GM19455 (cell line): ENCODE measurements at regions not wholly inside any gene's neighbourhood (a gene's known extent, or its start where the extent isn't known, plus 50 kb on each side); places are given as distances from the start of the nearest gene placed in this dataset.

Experiments
- ATAC-seq: cut with Tn5 transposase; IDR thresholded peaks from one replicate; pipeline ENCODE4 v1.9.1; 2021; ENCODE audit not compliant: unreplicated experiment

- no peak for ATAC-seq
Measured at GRCh38 chr7:81533931-81534330, 235.9 kb downstream of the HGF start.

- ATAC-seq = no peak
Measured at GRCh38 chr7:81533426-81533825, 236.4 kb downstream of the HGF start.

GRCh38 chr7:81529785-81530184, 240.1 kb downstream of the HGF start:
- no peak for ATAC-seq

GRCh38 chr7:81527651-81528050, 242.2 kb downstream of the HGF start:
- ATAC-seq = no peak

- ATAC-seq = no peak
Measured at GRCh38 chr7:81526971-81527370, 242.9 kb downstream of the HGF start.

GRCh38 chr7:81525841-81526240, 244.0 kb downstream of the HGF start:
- no peak for ATAC-seq

GRCh38 chr7:81519886-81520285, 250.0 kb downstream of the HGF start:
- no peak for ATAC-seq

GRCh38 chr7:81516898-81517297, 252.9 kb downstream of the HGF start:
- ATAC-seq = no peak

- ATAC-seq = no peak
Measured at GRCh38 chr7:81515009-81515408, 254.8 kb downstream of the HGF start.

GRCh38 chr7:81514546-81514945, 255.3 kb downstream of the HGF start:
- no peak for ATAC-seq

- ATAC-seq = no peak
Measured at GRCh38 chr7:81510122-81510521, 259.7 kb downstream of the HGF start.

- ATAC-seq = no peak
Measured at GRCh38 chr7:81507221-81507620, 262.6 kb downstream of the HGF start.

- no peak for ATAC-seq
Measured at GRCh38 chr7:81506609-81507008, 263.2 kb downstream of the HGF start.

- no peak for ATAC-seq
Measured at GRCh38 chr7:81503771-81504170, 266.1 kb downstream of the HGF start.

- no peak for ATAC-seq
Measured at GRCh38 chr7:81503336-81503735, 266.5 kb downstream of the HGF start.

GRCh38 chr7:81501220-81501619, 268.6 kb downstream of the HGF start:
- ATAC-seq = no peak

GRCh38 chr7:81500631-81501030, 269.2 kb downstream of the HGF start:
- no peak for ATAC-seq

GRCh38 chr7:81499262-81500116, 270.4 kb downstream of the HGF start:
- peak; percentile 82 for ATAC-seq

- no peak for ATAC-seq
Measured at GRCh38 chr7:81498176-81498575, 271.7 kb downstream of the HGF start.

- ATAC-seq = no peak
Measured at GRCh38 chr7:81492910-81493309, 276.9 kb downstream of the HGF start.

GRCh38 chr7:81492240-81492639, 277.6 kb downstream of the HGF start:
- ATAC-seq = no peak

GRCh38 chr7:81491573-81491972, 278.3 kb downstream of the HGF start:
- no peak for ATAC-seq

GRCh38 chr7:81488210-81488609, 281.6 kb downstream of the HGF start:
- ATAC-seq = no peak
